ENCODE measurements at regions not wholly inside any gene's neighbourhood (a gene's known extent, or its start where the extent isn't known, plus 50 kb on each side); places are given as distances from the start of the nearest gene placed in this dataset.

GRCh38 chr12:42767326-42767954, 177.9 kb upstream of the PRICKLE1 start:
- no peak for TF ChIP-seq CTCF (IDR thresholded peaks at IDR 0.05)
- TF ChIP-seq POLR2A (IDR thresholded peaks at IDR 0.05): no peak

All from Peyer's patch (tissue), 4 donors.